Transverse colon (tissue), 4 donors: ENCODE measurements at regions not wholly inside any gene's neighbourhood (a gene's known extent, or its start where the extent isn't known, plus 50 kb on each side); places are given as distances from the start of the nearest gene placed in this dataset.

Source experiments
- DNase-seq: peaks from one replicate; pipeline ENCODE4 v3.0.0-alpha.2; 2019
- H3K27ac ChIP-seq, 4 donors: fragments of 200-600 bp; sonication (generic); 2 replicates each; pipeline ENCODE4 v1.5.1; 2016 to 2018; ENCODE audit warnings: inconsistent platforms in 4 of 4
- H3K27me3 ChIP-seq: fragments of 200-600 bp; sonication (generic); 2 replicates; pipeline ENCODE4 v1.5.1; 2017; ENCODE audit warnings: inconsistent platforms
- H3K36me3 ChIP-seq, 4 donors: fragments of 200-600 bp; sonication (generic); 2 replicates each; pipeline ENCODE4 v1.5.1; 2017 to 2019; ENCODE audit warnings: inconsistent platforms in 4 of 4
- H3K4me1 ChIP-seq, 4 donors: fragments of 200-600 bp; sonication (generic); 2 replicates each; pipeline ENCODE4 v1.5.1; 2017 to 2020; ENCODE audit warnings: inconsistent platforms in 4 of 4
- H3K4me3 ChIP-seq, 4 donors: fragments of 200-600 bp; sonication (generic); 1 replicate in 1 of 4; 2 replicates in 3 of 4; pipeline versions ENCODE4 v1.5.1 to v1.6.1; 2017 to 2019; ENCODE audit warnings: inconsistent platforms in 4 of 4
- H3K9me3 ChIP-seq, 2 donors: fragments of 200-600 bp; sonication (generic); 2 replicates each; pipeline ENCODE4 v1.5.1; 2017 to 2019; ENCODE audit warnings: inconsistent platforms in 2 of 2
- EP300 ChIP-seq: sonication (generic); formaldehyde crosslinking; IDR thresholded peaks from one replicate; pipeline ENCODE4 v1.6.1; 2017; ENCODE audit warnings: antibody characterized with exemption, low read depth
- POLR2A ChIP-seq: fragments of 450-650 bp; IDR thresholded peaks from one replicate; pipeline ENCODE4 v1.6.1; 2016; ENCODE audit warnings: antibody characterized with exemption, mild to moderate bottlenecking, moderate library complexity
- POLR2AphosphoS5 ChIP-seq, 3 donors: sonication (generic); formaldehyde crosslinking; IDR thresholded peaks; one replicate each; pipeline ENCODE4 v1.6.1; 2016; ENCODE audit warnings: antibody characterized with exemption in 3 of 3
- WGBS, 2 donors: methylation state at CpG; one replicate each; pipeline ENCODE4 v1.1.5; 2018; ENCODE audit warnings: low coverage in 1 of 2; 5-methylcytosine and 5-hydroxymethylcytosine counted together
- in situ Hi-C, 4 donors: fragments of 200-750 bp; cut with MboI; loops; one replicate each; pipeline versions ENCODE4 v1.15.0 to v1.15.1; 2017; ENCODE audit warnings: low sequenced_read_pairs in 3 of 4, low pct_ligation_motif_present in 1 of 4, low pct_unique_long_range_greater_than_20kb in 1 of 4
- intact Hi-C: fragments of 100-400 bp; cut with DNase I; formaldehyde crosslinking; loops from one replicate; pipeline ENCODE4 v1.15.1; 2023; ENCODE audit warnings: low total_unique reads
- TF ChIP-seq, protein P1 (sequence below), 5 experiments: fragments of 200-600 bp in 3 of 5; fragments of 450-650 bp in 2 of 5; sonication (generic) in 3 of 5; IDR thresholded peaks; 1 replicate in 2 of 5; 2 replicates in 3 of 5; pipeline ENCODE4 v1.5.1; 2016 to 2017; ENCODE audit warnings: antibody characterized with exemption in 5 of 5, inconsistent platforms in 3 of 5, mild to moderate bottlenecking in 2 of 5, moderate library complexity in 1 of 5

DNA sequence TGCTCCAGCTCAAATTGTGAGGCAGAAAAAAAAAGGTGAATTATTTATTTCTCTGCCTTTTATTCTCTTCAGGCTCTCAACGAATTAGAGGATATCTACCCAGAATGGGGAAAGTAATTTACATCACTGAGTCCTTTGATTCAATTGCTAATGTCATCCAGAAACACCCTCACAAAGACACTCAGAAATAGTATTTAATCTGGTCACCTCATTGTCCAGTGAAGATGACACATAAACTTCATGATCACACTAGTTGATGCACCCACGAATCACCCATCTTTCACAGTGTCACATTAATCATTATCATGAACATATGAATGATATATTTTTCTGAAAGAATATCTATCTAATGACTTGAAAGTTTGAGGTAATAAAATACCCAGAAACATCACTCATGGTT is 868.5 kb downstream of the BRINP3 start:
- no peaks in the 10 kb centered on the region for H3K27me3 ChIP-seq
- WGBS, 2 donors, result 68 to 76% methylated on average over 2 of the region's 2 CpGs
- intact Hi-C loops (no loop called here), in situ Hi-C loops (no loop called here)
- H3K27ac ChIP-seq, result no peak overlapping the region
- no peaks in the 10 kb centered on the region for H3K4me1 ChIP-seq
- no peak overlapping the region for H3K4me3 ChIP-seq
- DNase-seq, result no peak
- no peaks in the 10 kb centered on the region for H3K9me3 ChIP-seq
- no peaks in the 10 kb centered on the region for H3K36me3 ChIP-seq
- TF ChIP-seq EP300, result no peak
- TF ChIP-seq, protein P1, sequence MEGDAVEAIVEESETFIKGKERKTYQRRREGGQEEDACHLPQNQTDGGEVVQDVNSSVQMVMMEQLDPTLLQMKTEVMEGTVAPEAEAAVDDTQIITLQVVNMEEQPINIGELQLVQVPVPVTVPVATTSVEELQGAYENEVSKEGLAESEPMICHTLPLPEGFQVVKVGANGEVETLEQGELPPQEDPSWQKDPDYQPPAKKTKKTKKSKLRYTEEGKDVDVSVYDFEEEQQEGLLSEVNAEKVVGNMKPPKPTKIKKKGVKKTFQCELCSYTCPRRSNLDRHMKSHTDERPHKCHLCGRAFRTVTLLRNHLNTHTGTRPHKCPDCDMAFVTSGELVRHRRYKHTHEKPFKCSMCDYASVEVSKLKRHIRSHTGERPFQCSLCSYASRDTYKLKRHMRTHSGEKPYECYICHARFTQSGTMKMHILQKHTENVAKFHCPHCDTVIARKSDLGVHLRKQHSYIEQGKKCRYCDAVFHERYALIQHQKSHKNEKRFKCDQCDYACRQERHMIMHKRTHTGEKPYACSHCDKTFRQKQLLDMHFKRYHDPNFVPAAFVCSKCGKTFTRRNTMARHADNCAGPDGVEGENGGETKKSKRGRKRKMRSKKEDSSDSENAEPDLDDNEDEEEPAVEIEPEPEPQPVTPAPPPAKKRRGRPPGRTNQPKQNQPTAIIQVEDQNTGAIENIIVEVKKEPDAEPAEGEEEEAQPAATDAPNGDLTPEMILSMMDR (IDR thresholded peaks at IDR 0.05), result no peak
- TF ChIP-seq POLR2A, result no peak
- TF ChIP-seq POLR2AphosphoS5 (IDR thresholded peaks at IDR 0.05), result no peak

DNA sequence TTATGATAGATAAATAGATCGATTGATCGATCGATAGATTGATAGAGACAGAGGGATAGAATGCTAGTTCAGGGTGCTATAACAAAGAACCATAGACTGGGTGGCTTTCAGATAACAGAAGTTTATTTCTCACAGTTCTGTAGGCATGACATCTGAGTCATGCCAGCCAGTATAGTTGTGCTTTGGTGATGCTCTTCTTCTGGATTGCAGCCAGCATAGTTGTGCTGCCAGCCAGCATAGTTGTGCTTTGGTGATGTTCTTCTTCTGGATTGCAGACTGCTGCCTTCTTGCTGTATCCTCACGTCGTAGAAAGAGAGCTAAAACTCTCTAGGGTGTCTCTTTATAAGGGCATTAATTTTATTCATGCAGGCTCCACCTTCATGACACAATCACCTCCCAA is 860.8 kb downstream of the BRINP3 start:
- no peak for DNase-seq
- Histone ChIP-seq H3K4me1 (no peaks in the 10 kb centered on the region), H3K4me3 (no peak overlapping the region), H3K9me3 (no peaks in the 10 kb centered on the region), H3K27ac (no peak overlapping the region), H3K27me3 (no peaks in the 10 kb centered on the region), H3K36me3 (no peaks in the 10 kb centered on the region)
- 70 to 77% methylated on average over 5 of the region's 5 CpGs for WGBS, 2 donors
- TF ChIP-seq POLR2A, result no peak
- no peak for TF ChIP-seq POLR2AphosphoS5 (IDR thresholded peaks at IDR 0.05)
- TF ChIP-seq, protein P1 (IDR thresholded peaks at IDR 0.05), result no peak
- TF ChIP-seq EP300, result no peak
- intact Hi-C loops (no loop called here), in situ Hi-C loops (no loop called here)

DNA sequence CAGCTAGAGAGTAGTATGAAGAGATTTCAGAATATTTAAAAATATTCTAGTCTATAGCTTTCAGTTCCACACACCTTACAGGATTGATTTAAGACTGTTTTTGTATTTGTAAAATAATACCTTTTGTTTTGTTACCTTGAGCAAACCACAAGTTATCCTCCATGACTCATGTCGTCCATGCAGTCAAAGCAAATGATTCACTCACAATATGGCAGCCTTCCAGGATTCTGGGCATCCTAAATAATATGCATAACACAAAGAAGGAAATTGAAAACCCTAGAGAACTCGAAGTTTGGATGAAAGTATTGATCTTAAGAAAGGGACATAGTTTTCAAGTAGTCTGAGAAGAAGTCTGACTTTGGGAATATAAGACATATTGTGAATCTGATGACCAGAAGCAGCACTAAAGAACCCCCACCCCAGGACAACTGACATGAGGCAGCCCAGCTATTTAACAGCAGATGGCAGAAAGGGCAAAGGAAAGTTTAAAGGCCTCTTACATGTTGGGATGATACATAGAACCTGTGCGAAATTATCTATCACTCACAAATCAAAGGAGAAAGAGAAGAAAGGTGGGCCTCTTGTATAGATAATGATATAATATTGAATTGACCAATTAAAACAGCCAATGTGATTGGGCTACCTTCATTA is 857.9 kb downstream of the BRINP3 start:
- DNase-seq, result no peak
- 47 to 54% methylated on average over 3 of the region's 3 CpGs for WGBS, 2 donors
- no peaks in the 10 kb centered on the region for H3K27me3 ChIP-seq
- in situ Hi-C loops (no loop called here), intact Hi-C loops (no loop called here)
- no peak overlapping the region for H3K4me3 ChIP-seq
- no peaks in the 10 kb centered on the region for H3K36me3 ChIP-seq
- H3K4me1 ChIP-seq, result no peaks in the 10 kb centered on the region
- H3K9me3 ChIP-seq, result no peaks in the 10 kb centered on the region
- H3K27ac ChIP-seq, result no peak overlapping the region
- TF ChIP-seq POLR2A (no peak), POLR2AphosphoS5 (IDR thresholded peaks at IDR 0.05) (no peak), EP300 (no peak)
- TF ChIP-seq, protein P1 (IDR thresholded peaks at IDR 0.05), result no peak

DNA sequence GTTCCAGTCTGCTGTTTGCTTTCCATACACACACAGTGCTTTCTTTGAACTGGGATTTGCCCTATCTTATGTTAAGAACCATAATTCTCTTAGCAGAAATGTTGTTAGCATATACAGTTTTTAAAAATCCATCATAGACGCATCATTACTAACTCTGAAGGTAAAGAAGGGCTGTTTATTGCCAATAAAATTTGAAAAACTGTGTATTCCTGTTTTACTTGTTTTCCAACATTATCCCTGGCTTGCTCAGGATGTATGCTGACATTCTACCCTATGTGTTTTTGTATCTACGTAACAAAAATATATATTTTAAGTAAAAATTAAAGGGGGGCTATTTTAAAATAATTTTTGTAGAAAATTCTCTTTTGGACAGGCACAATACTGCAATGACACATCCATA is 857.2 kb downstream of the BRINP3 start:
- Histone ChIP-seq H3K4me3 (no peak overlapping the region), H3K9me3 (no peaks in the 10 kb centered on the region), H3K27me3 (no peaks in the 10 kb centered on the region), H3K36me3 (no peaks in the 10 kb centered on the region), H3K4me1 (no peaks in the 10 kb centered on the region), H3K27ac (no peak overlapping the region)
- in situ Hi-C loops, result no loop called here
- no peak for DNase-seq
- intact Hi-C loops, result no loop called here
- WGBS, 2 donors, result 56 to 63% methylated on average over 2 of the region's 2 CpGs
- no peak for TF ChIP-seq POLR2A
- TF ChIP-seq, protein P1 (IDR thresholded peaks at IDR 0.05), result no peak
- no peak for TF ChIP-seq EP300
- TF ChIP-seq POLR2AphosphoS5 (IDR thresholded peaks at IDR 0.05), result no peak
